ENCODE measurements at regions not wholly inside any gene's neighbourhood (a gene's known extent, or its start where the extent isn't known, plus 50 kb on each side); places are given as distances from the start of the nearest gene placed in this dataset.

- TF ChIP-seq POLR2AphosphoS5 (IDR thresholded peaks at IDR 0.05; ENCODE audit: insufficient read depth in 1 of 2, low read depth in 1 of 2), result no peak
- TF ChIP-seq CTCF (IDR thresholded peaks at IDR 0.05), result no peak
Observed at GRCh38 chr11:104433751-104434150, 269.8 kb upstream of the PDGFD start.
